GM12892 (cell line): ENCODE measurements at regions not wholly inside any gene's neighbourhood (a gene's known extent, or its start where the extent isn't known, plus 50 kb on each side); places are given as distances from the start of the nearest gene placed in this dataset.

Experiments
- POLR2AphosphoS5 ChIP-seq: IDR thresholded peaks from 2 replicates; pipeline ENCODE4 v1.6.1; 2011; ENCODE audit warnings: low read depth, low read length, control low read depth
- TAF1 ChIP-seq: IDR thresholded peaks from 2 replicates; pipeline ENCODE4 v1.6.1; 2011; ENCODE audit warnings: low read depth, mild to moderate bottlenecking, control low read depth, low read length, borderline replicate concordance

DNA sequence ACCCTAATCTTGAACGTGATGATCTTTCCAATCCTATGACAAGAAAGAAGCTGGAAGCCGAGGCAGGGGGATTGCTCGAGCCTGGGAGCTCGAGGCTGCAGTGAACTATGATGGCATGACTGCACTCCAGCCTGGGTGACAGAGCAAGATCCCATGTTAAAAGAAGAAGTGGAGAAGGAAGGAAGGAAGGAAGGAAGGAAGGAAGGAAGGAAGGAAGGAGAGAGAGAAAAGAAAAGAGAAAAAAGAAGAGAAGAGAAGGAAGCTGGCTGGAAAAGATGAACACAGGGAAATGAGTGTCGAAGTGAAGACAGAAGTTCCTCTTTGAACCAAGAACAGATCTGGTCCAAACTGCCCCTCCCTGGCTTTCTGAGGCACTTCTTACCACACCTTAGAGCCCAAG is 100.5 kb upstream of the PRNP start:
- TF ChIP-seq TAF1 = no peak
- no peak for TF ChIP-seq POLR2AphosphoS5
